HT-29 (cell line): ENCODE measurements at regions not wholly inside any gene's neighbourhood (a gene's known extent, or its start where the extent isn't known, plus 50 kb on each side); places are given as distances from the start of the nearest gene placed in this dataset.

Source experiments
- DNase-seq: peaks from one replicate; pipeline ENCODE4 v3.0.0-alpha.2; 2015; ENCODE audit warnings: low spot score

DNA sequence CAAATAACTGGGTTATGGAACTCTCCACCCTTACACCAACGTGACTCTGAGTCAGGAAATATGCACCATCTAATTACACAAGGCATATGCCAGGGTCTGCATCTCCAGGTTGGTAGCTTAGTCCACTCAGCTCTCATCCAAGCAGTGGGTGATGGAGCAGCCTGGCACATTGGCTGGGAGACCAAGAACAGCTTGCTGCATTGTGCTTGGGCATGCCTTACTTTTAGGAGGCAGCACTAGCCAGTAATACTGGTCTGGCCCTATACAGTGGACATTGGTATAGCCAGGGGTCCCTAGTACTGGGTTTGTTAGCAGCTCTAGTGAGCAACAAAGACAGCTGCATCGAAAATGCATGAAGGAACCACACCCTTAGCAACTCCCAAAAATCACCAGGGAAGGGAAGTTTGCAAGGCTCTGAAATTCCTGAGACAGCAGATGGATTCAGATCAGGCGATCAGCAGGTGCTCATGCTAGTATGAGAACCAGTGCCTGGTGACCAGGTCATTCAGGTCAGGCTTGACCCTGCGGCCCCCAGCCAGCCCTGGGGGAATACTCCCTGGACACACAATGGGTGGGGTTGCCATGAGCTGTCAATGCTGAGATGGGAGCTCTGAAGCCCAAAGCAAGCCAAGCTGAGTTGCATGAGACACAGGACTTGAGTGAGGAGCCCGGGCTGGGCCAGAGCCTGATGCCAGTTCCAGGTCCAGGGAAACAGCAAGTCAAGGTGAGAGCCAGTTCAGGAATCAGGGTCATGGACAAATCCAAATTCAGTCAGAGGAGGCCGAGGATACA is 217.9 kb upstream of the ZMIZ1 start:
- DNase-seq, result no peak

- DNase-seq, result no peak
These were observed 217.1 kb upstream of the ZMIZ1 start for GRCh38 chr10:78851647-78852046.

DNA sequence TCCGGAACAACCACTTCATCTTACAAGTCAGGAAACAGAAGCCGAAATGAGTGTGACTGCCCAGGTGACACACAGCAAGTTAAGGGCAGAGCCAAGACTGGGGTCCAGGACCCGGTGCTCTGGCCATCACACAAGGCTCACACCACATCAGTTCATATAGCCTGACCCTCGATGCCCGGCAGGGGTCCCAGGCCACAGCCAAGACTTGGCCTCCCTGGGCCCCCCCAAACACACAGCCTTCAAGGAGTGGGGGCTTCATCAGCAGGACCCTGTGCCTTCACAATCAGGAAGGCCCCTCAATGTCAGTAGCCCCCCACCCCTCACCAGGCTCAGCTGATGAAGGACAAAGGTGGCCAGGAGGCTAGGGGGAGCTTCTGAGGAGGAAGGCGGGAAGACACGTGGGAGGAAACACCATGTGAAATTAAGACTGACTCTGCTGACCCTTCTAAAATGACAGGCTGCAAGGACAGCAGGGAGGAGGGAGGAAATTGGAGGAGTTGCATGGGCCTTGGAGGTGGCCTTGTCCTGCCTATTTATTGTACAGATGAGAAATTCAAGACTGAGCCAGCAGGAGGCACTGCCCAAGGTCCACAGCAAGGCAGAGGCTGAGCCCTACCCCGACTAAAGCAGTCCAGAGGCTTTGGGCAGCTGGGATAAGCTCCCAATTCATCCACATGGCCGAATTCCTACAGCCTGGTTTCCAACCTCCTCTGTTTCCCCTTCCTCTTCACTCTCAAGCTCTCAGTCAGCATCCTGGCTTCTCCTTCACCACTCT is 216.1 kb upstream of the ZMIZ1 start:
- peak; percentile 33 for DNase-seq

GRCh38 chr10:78853864-78854263 is 214.9 kb upstream of the ZMIZ1 start:
- no peak for DNase-seq

- no peak for DNase-seq
These were observed 212.3 kb upstream of the ZMIZ1 start for GRCh38 chr10:78856421-78856820.

DNA sequence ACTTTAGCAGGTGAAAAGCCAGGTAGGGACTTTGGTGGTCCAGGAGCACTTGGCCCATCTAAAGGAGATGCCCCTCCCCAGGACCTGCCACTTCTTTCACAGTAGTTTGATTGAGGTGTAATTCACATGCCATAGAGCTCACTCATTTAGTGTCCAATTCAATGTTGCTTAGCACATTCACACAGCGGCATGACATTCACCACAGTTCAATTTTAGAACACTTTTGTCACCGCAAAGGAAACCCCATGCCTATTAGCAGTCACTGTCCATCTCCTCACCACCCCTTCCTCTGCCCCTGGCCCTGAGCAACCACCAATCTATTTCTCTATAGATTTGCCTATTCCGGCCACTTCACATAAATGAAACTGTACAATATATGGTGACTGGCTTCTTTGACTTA is 211.6 kb upstream of the ZMIZ1 start:
- no peak for DNase-seq

DNA sequence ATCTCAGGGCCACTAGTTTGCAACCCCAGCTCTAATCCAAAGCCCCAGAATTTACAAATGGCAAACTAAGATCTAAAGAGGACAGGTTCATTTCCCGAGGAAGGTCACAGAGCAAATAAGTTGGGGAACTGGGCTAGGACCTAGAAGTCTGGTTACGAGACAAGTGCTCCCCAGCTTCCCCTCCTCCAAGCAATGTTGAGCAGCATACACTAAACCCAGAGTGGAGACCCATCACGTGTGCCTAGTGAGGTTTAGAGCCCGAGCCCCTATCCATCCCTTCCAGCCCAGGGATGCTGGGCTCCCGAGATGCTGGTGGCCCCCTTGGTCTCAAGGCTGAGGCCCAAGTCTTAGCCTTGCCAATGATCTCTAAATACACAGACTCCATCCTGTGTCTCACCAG is 209.5 kb upstream of the ZMIZ1 start:
- no peak for DNase-seq

GRCh38 chr10:78859769-78860168 is 209.0 kb upstream of the ZMIZ1 start:
- DNase-seq, result no peak

DNA sequence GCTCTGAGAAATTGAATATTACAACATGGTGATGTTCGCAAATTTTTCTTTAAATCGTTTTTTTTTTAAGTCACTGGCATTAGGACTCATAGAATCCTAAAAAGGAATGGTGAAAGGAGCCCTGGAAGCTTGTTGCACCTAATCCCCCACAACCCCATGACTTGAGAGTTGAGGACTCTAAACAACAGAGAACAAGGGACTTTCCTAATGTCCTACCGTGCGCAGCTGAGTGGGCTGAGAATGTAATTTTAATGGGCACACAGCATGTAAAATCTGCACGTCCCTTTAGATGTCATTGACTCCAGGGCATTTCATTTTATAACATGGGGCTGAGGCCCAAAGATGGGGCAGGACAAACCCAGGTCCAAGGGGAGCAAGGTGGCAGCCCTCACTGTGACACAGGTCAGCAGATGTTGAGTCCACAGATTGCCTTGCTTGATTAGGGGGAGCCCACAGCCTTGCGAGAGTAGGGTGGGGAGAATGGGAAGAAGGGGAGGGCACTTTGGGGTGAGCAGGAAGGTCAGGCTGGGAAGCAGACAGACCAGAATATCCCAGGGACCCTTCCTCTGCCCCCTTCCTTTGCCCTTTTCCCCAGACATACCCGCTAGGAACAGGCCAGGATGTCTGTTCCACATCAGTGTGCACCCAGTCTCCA is 208.4 kb upstream of the ZMIZ1 start:
- DNase-seq, result no peak

- no peak for DNase-seq
These were observed 207.0 kb upstream of the ZMIZ1 start for GRCh38 chr10:78861529-78862327.

DNA sequence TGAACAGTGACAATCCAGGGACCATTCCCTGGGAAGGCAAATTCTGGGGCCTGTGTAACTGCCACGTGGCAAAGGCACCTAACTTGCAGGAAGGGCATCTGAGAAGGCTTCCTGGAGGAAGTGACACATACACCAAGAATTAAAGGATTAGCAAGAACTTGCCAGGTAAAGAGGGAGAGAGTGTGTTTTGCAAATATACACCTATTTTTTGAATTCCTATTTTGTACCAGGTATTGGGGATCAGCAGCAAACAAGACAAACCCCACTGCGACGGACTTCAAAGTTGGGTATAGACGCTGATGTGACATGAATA is 206.5 kb upstream of the ZMIZ1 start:
- DNase-seq, result no peak

GRCh38 chr10:78863140-78863905 is 205.4 kb upstream of the ZMIZ1 start:
- no peak for DNase-seq

DNA sequence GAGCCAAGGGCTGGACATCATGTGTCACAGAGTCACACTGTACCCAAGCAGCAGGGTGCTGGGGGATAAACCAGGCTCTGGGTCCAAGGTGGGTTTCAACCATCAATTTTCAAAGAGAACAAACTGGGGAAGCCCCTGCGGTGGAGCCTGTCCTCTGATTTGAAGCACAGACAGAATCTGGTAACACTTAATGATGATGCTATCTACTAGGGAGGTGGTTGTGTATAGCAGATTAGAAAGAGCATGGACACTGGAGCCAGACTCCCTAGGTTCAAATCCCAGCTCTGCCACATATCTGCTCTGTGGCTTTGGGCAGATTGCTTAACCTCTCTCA is 204.9 kb upstream of the ZMIZ1 start:
- DNase-seq, result no peak

GRCh38 chr10:78864761-78865537 is 203.8 kb upstream of the ZMIZ1 start:
- no peak for DNase-seq

GRCh38 chr10:78865538-78865875 is 203.3 kb upstream of the ZMIZ1 start:
- DNase-seq, result no peak

GRCh38 chr10:78865931-78866717 is 202.6 kb upstream of the ZMIZ1 start:
- DNase-seq, result no peak

DNA sequence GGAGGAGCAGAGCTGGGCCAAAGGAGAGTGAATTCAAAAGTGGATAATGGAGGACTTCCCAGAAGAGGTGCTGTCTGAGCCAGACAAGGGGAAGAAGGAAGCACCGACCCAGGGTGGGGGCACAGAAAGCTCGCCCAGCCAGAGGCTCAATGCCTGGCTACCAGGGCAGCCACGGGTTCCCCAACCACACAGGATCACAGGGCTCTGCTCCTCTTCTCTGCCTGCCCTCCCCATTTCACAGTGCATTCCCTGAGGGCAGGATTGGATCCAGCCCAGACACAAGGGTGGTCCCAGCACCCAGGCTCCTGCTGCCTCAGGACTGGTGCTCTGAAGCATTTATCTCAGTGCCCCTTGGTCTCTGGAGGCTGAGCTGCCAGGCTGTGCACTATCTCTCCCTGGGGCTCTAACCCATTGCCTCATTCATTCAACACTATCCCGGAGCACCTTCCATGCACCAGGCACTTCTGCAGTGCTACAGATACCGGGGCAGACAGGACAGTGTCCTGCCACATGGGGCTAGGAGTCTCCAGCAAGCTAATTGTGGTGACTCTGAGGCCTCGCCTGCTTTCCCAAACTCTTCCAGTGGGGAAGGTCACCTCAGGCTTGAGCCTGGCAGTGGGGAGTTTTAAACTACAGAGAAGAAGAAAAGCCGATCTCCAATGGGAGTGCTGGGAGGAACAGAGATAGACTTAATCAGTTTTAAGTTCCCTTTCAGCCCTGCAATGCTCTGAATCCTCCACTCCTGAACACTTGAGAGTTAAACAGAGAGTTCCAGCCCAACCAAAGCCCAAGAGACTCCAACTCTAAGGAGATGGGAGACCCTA is 201.8 kb upstream of the ZMIZ1 start:
- no peak for DNase-seq

DNA sequence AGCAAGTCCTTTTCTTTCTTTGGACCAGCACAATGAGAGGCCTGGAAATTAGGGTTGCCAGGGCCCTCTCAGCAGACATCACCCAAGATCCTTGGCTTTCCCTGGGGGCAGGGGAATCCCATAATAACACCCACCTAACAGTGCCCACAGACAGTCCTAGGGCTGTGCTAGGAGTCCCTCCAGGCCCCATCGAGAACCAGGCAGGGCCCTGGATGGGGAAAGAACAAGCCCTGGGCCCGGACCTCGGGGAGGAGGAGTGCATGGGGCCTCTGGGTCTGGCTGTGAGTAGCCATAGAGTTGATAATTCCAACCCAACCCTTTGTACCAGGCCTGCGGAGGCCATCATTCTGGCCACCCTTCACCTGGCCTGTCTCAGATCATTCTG is 201.2 kb upstream of the ZMIZ1 start:
- no peak for DNase-seq

GRCh38 chr10:78868048-78868447 is 200.7 kb upstream of the ZMIZ1 start:
- DNase-seq, result no peak
